Erythroblast (primary cell): ENCODE measurements at regions not wholly inside any gene's neighbourhood (a gene's known extent, or its start where the extent isn't known, plus 50 kb on each side); places are given as distances from the start of the nearest gene placed in this dataset.

Source experiments
- GATA1 ChIP-seq: IDR thresholded peaks from 2 replicates; pipeline ENCODE4 v1.6.1; 2011; ENCODE audit warnings: low read depth, mild to moderate bottlenecking, control low read depth, low read length, moderate library complexity
- POLR2A ChIP-seq: IDR thresholded peaks from 2 replicates; pipeline ENCODE4 v1.6.1; 2011; ENCODE audit warnings: mild to moderate bottlenecking, low read length

- TF ChIP-seq POLR2A (no peak), GATA1 (no peak)
Measured at GRCh38 chrX:95716841-95717240, 967.8 kb upstream of the DIAPH2 start.
